ENCODE measurements at regions not wholly inside any gene's neighbourhood (a gene's known extent, or its start where the extent isn't known, plus 50 kb on each side); places are given as distances from the start of the nearest gene placed in this dataset. TPM values are rescaled to one million over a fixed set of nuclear protein-coding genes. Genes with fewer than 3 reads are reported as not detected.

Small RNAs in the stretch of these regions (small RNA-seq; reads per million reads assigned to genes)
- gene AC099560.2 (ENCODE audit: low replicate concordance): not detected
- not detected for gene HMGN2P24 (ENCODE audit: low replicate concordance)

Data from spinal cord (tissue), 1 donor.